GM19455 (cell line): ENCODE measurements at regions not wholly inside any gene's neighbourhood (a gene's known extent, or its start where the extent isn't known, plus 50 kb on each side); places are given as distances from the start of the nearest gene placed in this dataset.
"Not testable (repeated sequence)": the region's sequence is repeated elsewhere in the genome, so short reads cannot be mapped to it uniquely, and the experiment has no call there.

Experiments
- ATAC-seq: cut with Tn5 transposase; IDR thresholded peaks from one replicate; pipeline ENCODE4 v1.9.1; 2021; ENCODE audit not compliant: unreplicated experiment

DNA sequence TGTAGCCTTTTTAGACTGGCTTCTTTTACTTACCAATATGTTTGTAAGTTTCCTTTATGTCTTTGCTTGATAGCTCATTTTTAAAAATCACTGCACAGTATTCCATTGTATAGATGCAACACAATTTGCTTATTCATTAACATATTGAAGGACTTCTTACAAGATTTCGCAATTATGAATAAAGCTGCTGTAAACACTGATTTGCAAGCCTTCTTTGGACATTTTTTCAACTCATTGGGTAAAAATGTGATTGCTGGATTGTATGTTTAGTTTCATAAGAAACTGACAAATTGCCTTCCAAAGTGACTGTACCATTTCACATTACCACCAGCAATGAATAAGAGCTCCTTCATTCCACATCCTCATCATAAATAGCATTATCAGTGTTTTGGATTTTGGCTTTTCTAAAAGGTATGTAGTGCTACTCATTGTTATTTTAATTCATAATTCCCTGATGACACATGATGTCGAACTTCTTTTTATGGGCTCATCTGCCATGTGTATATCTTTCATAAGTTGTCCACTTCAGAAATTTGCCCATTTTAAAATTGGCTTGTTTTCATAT lies 80.7 kb downstream of the TFAP2B start:
- no peak for ATAC-seq

DNA sequence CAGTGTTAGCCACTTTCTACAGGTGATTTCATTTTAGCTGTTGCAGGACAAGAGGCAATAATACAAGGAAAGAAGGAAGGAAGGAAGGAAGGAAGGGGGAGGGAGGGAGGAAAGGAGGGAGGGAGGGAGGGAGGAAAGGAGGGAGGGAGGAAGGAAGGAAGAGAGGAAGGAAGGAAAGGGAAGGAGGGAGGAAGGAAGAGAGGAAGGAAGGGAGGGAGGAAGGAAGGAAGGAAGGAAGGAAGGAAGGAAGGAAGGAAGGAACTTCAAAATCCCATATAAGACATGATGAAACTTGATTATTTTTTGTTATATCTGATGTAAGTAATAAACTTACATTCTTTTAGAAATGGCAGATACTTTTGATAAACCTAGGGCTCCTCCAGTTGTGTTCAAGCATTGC lies 83.6 kb downstream of the TFAP2B start:
- ATAC-seq = no peak

GRCh38 chr6:50905297-50905696 lies 86.6 kb downstream of the TFAP2B start:
- no peak for ATAC-seq

DNA sequence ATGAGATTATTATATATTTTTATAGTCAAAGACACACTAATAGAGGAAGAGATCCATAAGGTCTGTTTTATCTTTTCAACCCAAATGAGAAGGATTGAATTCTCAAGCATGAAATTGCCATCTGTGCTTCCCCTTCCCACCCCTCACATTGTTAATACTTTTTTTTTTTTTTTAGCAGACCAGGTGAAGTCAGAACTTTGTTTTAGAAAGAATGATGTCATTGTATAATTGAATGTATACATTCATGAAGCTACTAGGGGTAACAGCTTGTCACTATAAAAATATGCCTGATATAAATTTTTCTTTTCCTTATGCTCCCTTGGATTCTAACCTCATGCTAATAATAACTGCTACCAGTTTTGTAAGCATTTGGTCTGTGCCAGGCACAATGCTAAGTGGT lies 88.9 kb downstream of the TFAP2B start:
- ATAC-seq = no peak

DNA sequence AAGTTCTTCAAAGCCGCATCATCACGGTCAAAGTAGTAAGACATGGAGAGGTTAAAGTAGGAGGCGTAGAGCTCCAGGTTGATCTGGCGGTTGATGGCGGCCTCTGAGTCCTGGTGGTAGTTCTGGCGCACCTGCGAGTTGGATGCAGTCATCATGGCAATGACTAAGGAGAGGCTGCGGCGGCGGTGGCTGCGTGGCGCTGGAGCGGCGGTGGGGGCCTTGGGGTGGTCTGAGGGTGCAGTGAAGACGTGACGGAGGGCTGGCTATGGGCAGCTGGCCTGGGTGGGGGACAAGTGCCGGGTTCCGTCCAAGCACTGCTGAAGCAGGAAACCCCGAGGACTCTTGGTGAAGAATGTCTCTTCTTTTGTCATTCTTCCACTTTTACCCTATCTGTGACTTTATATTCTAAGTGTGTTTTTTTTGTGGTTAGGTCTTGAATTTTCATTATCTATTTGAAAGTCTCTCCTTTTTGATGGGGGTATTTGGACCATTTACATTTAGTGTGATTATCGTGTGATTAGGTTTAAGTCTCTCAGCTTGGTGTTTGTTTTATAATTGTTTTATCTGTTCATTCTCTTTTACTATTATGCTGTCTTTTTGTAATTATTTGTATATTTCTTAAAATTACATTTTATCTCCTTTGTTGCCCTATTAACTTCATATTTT lies 94.6 kb downstream of the TFAP2B start:
- no peak for ATAC-seq

DNA sequence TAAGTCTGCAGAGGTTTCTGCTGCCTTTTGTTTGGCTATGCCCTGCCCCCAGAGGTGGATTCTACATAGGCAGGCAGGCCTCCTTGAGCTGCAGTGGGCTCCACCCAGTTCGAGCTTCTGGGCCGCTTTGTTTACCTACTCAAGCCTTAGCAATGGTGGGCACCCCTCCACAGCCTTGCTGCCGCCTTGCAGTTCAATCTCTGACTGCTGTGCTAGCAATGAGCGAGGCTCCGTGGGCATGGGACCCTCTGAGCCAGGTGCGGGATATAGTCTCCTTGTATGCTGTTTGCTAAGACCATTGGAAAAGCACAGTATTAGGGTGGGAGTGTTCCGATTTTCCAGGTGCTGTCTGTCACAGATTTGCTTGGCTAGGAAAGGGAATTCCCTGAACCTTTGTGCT lies 102.7 kb downstream of the TFAP2B start:
- not testable (repeated sequence) for ATAC-seq

DNA sequence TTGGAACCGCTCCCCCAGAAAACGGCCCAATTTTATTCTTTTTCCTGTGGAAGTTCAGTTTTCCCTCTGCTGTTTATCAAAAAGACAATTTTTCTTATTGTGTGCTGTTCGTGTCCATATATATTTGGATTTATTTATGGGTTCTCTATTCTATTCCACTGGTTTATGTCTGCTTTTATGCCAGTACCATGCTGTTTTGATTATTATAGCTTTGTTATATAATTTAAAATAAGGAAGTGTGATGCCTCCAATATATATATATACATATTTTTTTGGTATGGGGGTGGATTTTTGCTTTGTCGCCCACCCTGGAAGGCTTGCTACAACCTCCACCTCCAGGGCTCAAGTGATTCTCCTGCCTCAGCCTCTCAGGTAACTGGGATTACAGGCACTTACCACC lies 103.3 kb downstream of the TFAP2B start:
- ATAC-seq = no peak

- ATAC-seq = no peak
These were observed 104.2 kb downstream of the TFAP2B start for GRCh38 chr6:50922579-50923525.

- ATAC-seq = no peak
These were observed 106.1 kb downstream of the TFAP2B start for GRCh38 chr6:50924758-50925157.

DNA sequence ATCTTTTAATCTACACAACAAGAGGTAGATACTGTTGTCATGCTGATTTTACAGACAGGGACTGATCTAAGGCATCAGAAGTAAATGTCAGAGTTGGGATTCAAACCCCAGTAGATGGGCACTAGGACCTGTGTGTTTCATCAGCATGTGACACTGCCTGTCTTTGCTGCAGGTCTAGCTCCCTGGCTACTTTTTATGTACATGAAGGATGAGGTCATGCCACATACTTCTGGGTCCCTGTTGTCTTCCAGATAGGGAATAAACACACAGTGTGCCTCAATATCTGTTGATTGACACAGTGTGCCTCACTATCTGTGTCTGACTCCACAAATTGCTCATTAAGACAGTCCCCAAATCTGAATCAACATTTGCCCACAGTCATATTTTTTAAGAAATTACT lies 106.9 kb downstream of the TFAP2B start:
- ATAC-seq = no peak

DNA sequence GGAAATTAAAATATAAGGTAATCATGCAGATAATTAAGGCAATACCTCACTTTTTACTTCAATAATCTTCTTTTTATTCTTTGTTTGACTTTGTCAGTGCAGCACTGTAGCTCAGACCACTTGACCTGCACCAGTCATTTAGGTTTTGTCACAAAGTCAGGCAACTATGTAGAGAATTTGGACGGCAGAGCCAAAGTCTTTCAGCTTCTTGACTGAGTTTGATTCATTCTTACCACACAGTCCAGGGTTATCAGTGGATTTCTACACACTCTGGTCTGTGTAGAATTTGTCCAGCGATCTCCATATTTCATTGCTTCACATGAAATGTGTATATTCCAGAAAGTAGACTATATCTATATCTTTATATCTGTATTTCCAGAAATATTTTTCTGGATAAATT lies 107.3 kb downstream of the TFAP2B start:
- ATAC-seq = no peak

GRCh38 chr6:50927800-50928199 lies 109.1 kb downstream of the TFAP2B start:
- no peak for ATAC-seq

DNA sequence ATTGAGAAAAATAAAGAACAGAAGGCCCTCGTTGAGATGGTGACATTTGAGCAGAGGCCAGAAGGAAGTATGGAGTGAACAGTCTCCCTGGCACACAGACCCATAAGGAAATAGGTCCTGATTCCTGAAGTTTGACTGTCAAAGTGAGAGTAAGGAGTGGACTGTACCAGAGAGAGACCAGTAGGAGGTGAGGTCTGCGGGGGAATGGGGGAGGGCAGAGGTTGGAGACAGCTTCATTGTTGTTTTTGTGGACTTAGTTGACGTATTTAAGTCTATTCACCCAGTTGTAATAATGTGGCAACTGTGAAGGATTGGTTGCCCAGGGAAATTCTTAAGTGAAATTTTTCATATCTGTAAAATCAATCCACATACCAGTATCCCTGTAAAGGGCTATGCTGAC lies 110.7 kb downstream of the TFAP2B start:
- no peak for ATAC-seq

- ATAC-seq = no peak
These were observed 116.8 kb downstream of the TFAP2B start for GRCh38 chr6:50935442-50935841.

DNA sequence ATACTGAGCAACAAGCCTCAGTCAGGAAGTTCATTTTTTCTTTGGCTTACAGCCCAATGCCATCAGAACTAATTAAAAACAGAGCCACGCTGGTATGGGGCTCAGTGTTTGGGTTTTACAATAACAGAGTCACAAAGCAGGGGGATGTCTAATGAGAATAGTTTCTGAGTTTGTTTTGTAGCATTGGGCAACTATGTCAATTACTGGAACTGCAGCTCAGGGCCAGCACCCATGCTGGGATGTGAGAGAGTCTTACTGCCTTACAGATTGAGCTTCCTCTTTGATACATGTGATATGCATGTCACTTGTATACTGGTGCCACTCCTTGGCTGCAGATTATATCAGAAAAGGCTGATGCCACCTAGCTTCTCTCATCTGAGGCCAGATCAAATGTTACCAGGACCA lies 117.6 kb downstream of the TFAP2B start:
- no peak for ATAC-seq

DNA sequence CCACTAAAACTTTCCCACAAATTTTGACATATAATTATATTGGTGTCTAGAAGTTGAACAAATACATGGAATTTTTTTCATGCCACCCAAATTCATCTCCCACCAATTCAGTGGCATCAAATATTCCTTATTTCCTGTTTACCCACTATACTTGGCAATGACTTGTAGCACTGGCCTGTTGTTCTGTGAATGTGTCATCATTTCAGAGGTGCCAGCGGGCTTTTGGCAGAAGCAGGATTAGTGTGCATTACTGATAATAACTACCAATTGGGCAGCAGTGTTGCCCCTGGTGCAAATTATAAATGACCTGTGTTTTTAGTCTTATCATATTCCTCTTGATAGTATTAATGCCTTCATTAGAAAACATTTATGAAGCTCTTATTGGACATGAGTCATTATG lies 121.3 kb downstream of the TFAP2B start:
- ATAC-seq = no peak

DNA sequence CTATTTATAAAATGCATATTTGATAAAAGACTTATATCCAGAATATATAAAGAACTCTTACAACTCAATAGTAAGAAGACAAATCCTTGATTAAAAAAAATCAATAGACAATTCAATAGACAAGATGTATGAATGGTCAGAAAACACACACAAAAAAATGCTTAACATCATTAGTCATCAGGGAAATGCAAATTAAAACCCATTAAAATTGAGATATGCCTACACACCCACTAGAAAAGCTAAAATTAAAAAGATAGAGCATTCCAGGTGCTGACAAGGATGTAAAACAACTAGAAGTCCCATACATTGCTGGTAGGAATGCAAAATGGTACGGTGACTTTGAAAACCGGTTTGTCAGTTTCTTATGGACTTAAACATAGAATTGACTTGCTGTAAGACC lies 127.1 kb downstream of the TFAP2B start:
- no peak for ATAC-seq

DNA sequence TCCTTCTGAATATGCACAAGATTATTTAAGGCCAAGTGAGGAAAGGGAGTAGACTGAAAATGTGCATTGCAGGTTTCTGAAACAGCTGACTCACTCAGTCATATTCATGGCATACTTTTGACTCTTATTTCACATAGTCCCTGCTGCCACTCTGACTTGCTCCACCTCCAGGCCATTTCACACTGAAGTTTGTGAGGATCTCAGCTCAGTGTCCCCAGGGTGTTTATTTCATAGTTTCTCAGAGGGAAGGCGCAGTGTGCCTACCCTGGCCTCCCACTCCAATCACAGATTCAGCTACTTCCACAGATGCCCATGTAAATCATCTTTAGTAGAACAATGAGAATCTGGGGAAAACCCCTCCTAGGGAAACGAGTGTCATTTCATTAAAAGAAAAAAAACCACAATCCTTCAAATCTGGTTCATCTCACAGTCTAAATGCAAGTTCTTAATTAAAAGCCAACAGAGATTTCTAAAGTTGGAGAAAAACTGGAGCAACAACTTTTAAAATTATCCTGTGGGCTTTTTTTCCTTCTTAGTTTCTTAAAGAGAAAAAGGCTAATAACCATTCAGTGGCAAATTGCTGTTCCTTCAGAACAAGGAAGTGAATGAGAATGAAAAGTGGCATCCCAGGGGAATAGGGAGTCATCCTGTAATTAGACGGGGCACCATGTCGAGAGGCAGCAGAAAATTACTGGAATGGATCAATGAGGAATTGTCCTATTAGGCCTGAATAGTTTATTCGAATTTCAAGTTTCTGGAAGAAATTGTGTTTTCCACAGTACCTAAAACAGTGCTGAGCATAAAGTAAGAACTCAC lies 133.6 kb downstream of the TFAP2B start:
- ATAC-seq = no peak

- ATAC-seq = no peak
These were observed 137.3 kb downstream of the TFAP2B start for GRCh38 chr6:50956014-50956413.

DNA sequence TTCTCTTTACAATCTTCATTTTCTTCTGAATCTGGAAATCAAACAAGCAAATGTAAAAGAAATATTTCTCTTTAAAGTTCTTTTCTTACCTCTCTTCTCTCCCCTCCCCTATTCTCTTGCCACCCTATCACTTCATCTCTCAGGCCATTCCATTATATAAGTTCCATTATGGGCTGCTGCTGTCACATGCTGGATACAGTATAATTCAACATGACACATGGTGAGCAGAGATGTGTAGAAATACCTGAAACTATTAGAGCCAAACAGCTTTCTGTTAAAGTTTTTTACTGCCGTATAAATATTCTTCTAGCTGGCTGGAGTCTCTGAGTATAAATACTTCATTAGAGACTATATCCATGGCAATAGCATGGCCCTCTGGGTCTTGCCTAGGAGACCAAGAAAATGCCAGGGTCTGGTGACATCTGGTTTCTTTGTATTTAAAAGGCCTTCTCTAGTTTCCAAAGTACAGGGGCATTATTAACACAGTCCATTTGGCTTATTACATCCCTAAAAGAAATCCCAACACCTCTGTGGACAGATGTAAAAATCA lies 139.6 kb downstream of the TFAP2B start:
- no peak for ATAC-seq

- ATAC-seq = no peak
These were observed 140.5 kb downstream of the TFAP2B start for GRCh38 chr6:50959081-50959641.
